Skin epidermis (tissue), 12 donors: ENCODE measurements at regions not wholly inside any gene's neighbourhood (a gene's known extent, or its start where the extent isn't known, plus 50 kb on each side); places are given as distances from the start of the nearest gene placed in this dataset.

ENCODE experiments used
- H3K27ac ChIP-seq, 21 experiments: fragments of 200-600 bp; sonication (generic) in 11 of 21; one replicate each; pipeline ENCODE4 v1.5.0; 2020; ENCODE audit warnings: mild to moderate bottlenecking in 3 of 21, inconsistent platforms in 2 of 21, moderate library complexity in 2 of 21
- H3K4me3 ChIP-seq, 7 experiments: fragments of 200-600 bp; sonication (generic) in 2 of 7; one replicate each; pipeline ENCODE4 v1.5.0; 2020; ENCODE audit warnings: inconsistent platforms in 2 of 7, mild to moderate bottlenecking in 2 of 7, moderate library complexity in 1 of 7

- Histone ChIP-seq H3K4me3 (no peak overlapping the region), H3K27ac (no peak overlapping the region)
Observed at GRCh38 chr17:79306424-79307318, 232.0 kb downstream of the ENGASE start.

DNA sequence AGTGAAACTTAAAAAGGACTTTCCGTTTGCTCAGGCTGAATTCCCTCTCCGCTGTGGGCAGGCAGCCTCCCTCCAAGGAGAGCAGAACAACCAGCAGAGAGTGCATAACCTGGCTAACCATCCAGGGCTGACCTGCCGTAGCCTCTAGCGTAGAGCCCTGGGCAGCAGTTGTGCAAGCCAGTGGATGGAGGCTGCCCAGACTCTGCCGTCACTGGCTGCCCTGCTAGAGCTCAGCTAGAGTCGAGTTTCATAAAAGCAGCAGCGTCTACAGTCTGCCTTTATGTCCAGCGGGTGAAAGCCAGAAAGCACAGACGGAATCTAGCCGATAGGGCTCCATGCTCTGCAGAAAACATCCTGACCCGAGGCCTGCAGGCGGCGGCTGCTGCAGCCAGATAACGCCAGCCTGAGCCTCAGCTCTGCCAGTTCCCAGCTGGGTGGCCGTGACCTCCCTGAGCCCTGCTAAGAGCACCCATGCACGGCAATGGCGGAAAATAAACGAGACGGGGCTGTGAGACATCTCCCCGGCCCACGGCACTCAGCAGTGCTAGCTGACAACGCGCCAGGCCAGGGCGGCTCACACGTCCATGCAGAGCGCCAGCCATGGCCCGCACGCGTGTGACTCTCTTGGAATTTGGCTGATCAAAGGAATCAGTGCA, 231.3 kb downstream of the ENGASE start:
- Histone ChIP-seq H3K27ac (no peak overlapping the region), H3K4me3 (no peak overlapping the region)

DNA sequence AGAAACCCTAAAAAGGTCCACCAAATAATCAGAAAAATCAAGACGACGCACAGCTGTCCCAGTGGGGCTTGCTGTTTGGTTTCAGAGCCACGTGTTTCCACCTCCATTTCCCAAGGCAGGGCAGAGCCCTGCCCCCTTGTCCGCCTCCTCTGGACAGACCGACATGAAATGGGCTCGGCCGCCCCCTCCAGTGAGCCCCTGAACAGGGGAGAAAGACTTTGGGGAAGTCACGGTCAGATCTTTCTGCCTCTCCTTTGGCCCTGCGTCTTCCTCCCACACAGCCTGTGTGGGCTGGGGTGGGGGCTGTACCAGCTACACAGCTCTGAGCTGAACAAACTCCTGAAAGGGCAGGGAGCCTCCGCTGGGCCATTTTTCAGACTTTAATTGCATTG, 230.7 kb downstream of the ENGASE start:
- Histone ChIP-seq H3K27ac (no peak overlapping the region), H3K4me3 (no peak overlapping the region)

GRCh38 chr17:79304884-79305283, 230.3 kb downstream of the ENGASE start:
- H3K27ac ChIP-seq, result no peak overlapping the region

GRCh38 chr17:79303641-79304205, 229.1 kb downstream of the ENGASE start:
- Histone ChIP-seq H3K4me3 (no peak overlapping the region), H3K27ac (no peak overlapping the region)

More at GRCh38 chr17:79304884-79305283, 230.3 kb downstream of the ENGASE start:
- H3K4me3 ChIP-seq, result no peak overlapping the region

DNA sequence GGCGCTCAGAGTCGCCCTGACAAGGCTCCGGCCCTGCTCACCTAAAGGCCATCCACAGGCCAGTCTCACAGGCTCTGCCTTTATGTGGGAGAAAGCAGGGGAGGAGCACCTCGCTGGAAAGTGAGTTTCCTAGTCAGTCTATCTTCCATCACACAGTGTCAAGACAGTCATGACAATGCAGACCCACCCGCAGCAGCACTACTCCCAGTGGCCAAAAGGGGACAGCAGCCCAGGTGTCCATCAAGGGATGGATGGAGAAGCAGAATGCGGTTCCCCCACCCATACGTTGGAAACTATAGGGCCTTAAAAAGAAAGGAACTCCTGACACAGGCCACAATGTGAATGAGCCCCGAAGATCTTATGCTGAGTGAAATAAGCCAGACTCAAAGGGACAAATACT, 226.8 kb downstream of the ENGASE start:
- Histone ChIP-seq H3K27ac (no peak overlapping the region), H3K4me3 (no peak overlapping the region)

- Histone ChIP-seq H3K27ac (no peak overlapping the region), H3K4me3 (no peak overlapping the region)
Observed at GRCh38 chr17:79299349-79299748, 224.7 kb downstream of the ENGASE start.

DNA sequence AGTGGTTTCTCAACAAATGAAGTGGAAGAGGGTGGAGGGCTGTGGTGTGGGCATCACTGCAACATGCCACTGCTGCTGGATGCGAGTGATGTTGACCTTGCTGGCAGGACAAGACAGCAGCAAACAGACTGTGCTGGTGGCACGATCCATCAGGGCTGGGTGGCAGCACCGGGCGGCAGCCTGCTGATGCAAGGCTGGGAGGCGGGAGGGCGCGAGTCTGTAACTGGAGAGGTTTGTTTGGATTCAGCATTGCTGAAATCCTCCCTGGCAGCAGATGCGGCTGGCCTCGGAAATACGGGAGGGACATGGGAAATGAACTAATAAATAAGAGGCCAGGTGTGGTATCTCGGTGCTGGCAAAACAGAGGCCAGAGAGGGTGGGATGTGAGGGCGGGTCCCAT, 224.2 kb downstream of the ENGASE start:
- Histone ChIP-seq H3K4me3 (no peak overlapping the region), H3K27ac (no peak overlapping the region)

DNA sequence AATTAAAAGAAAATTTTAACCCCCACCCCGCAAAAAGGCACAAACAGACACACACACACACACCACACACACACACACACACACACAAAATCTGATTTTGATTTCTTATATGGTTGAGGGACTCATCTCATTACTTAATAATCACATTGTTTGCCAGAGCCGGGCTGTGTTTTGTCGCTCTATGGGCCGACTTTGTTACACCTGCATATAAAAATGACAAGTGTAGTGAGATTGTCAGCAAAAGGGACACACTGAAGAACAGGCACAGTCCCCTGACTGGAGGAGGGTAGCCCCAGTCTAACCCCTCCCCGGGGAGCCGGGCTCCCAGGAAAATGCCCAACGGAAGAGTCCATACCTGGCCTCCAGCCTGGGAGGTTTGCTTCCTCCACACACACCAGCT, 221.6 kb downstream of the ENGASE start:
- Histone ChIP-seq H3K27ac (no peak overlapping the region), H3K4me3 (no peak overlapping the region)

DNA sequence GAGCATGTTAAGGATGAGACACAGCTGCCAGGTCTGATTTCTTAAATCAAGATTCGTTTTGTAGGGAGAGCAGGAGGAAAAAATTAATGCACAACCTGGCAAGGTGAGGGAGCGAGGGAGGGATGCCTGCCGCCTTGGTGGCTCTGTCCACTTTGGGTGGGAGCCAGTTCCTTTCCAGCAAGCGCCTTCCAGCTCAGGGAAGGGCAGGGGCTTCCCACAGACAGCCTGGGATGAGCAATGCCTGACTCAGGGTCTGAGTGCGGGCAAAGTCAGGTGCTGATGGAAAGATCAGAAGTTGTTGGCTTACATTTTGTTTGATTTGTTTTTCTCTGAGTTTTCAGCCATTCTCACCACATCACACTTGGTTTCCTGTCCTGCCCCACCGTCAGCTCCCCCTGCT, 220.7 kb downstream of the ENGASE start:
- Histone ChIP-seq H3K4me3 (no peak overlapping the region), H3K27ac (no peak overlapping the region)

DNA sequence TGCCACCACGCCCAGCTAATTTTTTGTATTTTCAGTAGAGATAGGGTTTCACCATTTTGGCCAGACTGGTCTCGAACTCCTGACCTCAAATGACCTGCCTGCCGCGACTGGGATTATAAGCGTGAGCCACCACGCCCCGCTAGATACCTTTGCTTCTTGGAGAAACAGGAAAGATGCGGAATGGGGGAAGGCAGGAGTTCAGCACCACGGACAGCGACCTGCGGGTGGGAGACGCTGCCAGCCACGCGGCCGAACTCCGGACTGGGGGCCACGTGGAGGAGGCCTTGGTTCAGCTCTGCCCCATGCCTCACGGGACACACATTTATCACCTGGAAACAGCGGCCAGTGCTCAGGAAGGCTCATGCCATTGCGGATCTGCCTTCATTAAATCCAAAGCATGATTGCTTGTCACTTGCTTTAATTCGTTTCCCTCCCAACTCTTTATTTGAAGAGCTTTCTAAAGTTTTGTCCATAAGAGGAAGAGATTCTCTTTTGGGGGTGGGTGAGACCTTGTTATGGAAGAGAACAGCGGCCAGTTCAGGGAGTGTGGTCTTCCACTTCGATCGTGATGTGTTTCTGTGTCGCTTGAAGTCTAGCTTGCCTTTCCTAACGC, 219.9 kb downstream of the ENGASE start:
- no peak overlapping the region for H3K4me3 ChIP-seq
- H3K27ac ChIP-seq, result no peak overlapping the region

GRCh38 chr17:79292501-79292900, 217.9 kb downstream of the ENGASE start:
- H3K27ac ChIP-seq, result no peak overlapping the region

GRCh38 chr17:79291391-79291790, 216.8 kb downstream of the ENGASE start:
- H3K27ac ChIP-seq, result no peak overlapping the region
- H3K4me3 ChIP-seq, result no peak overlapping the region

More at GRCh38 chr17:79292501-79292900, 217.9 kb downstream of the ENGASE start:
- no peak overlapping the region for H3K4me3 ChIP-seq

- Histone ChIP-seq H3K27ac (no peak overlapping the region), H3K4me3 (no peak overlapping the region)
Observed at GRCh38 chr17:79290726-79291125, 216.1 kb downstream of the ENGASE start.

DNA sequence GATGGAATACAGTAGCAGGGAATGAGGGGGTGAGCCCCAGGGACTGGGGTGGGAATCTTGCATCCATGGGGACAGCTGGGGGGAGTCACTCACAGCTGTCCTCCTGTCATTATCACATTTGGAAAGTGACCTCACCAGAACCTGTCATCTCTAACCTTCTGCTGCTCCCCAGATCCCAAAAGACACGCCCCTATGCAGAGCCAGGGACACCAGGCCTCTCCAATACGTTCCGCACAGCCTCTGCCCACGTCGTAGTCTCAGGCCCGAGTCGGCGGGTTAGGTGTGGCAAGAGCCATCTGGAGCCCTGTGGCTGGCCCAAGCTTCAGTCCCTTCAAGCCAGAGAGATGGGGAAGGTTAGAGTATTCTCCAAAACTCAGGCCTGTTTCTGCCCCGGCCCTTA, 214.3 kb downstream of the ENGASE start:
- H3K27ac ChIP-seq, result no peak overlapping the region
- H3K4me3 ChIP-seq, result no peak overlapping the region

- H3K27ac ChIP-seq, result no peak overlapping the region
- no peak overlapping the region for H3K4me3 ChIP-seq
Observed at GRCh38 chr17:79286440-79286839, 211.8 kb downstream of the ENGASE start.

DNA sequence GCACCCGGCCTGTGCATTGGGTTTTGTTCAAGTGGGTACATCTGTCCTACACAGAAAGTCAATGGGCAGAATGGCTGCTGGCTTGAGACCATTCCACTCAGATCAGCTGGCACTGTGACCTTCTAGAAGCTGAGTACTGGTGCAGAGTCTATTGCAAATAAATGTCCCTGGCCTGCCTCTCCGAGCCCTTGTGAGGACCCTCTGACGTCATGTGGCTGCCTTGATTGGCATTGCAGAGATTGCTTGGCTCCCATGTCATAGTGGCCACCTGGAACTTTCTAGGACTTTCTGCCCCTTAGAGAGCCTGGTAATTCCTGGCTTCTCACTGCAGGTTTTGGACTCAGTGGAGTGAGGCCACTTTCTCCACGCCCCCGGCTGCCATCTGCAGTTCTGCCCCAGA, 211.3 kb downstream of the ENGASE start:
- no peak overlapping the region for H3K27ac ChIP-seq
- no peak overlapping the region for H3K4me3 ChIP-seq

GRCh38 chr17:79282294-79282693, 207.7 kb downstream of the ENGASE start:
- no peak overlapping the region for H3K27ac ChIP-seq
- H3K4me3 ChIP-seq, result no peak overlapping the region

- H3K27ac ChIP-seq, result no peak overlapping the region
Observed at GRCh38 chr17:79281803-79282202, 207.2 kb downstream of the ENGASE start.

GRCh38 chr17:79280866-79281572, 206.4 kb downstream of the ENGASE start:
- no peak overlapping the region for H3K4me3 ChIP-seq

More at GRCh38 chr17:79281803-79282202, 207.2 kb downstream of the ENGASE start:
- no peak overlapping the region for H3K4me3 ChIP-seq

More at GRCh38 chr17:79280866-79281572, 206.4 kb downstream of the ENGASE start:
- H3K27ac ChIP-seq, result no peak overlapping the region
